ENCODE measurements at regions not wholly inside any gene's neighbourhood (a gene's known extent, or its start where the extent isn't known, plus 50 kb on each side); places are given as distances from the start of the nearest gene placed in this dataset.
"Not testable (repeated sequence)": the region's sequence is repeated elsewhere in the genome, so short reads cannot be mapped to it uniquely, and the experiment has no call there.

GRCh38 chr1:148324465-148324864, 158.6 kb downstream of the PPIAL4G start:
- H2BK12ac ChIP-seq (ENCODE audit: low read length in 2 of 2); H3K27ac ChIP-seq (ENCODE audit: low read length, poor library complexity, severe bottlenecking); DNase-seq; H3K18ac ChIP-seq (ENCODE audit: low read depth in 1 of 2, low read length in 2 of 2); H3K9me3 ChIP-seq (ENCODE audit: control insufficient read depth, low read length); H3K14ac ChIP-seq (ENCODE audit: low read length in 2 of 2); H3K4me1 ChIP-seq (ENCODE audit: control insufficient read depth, insufficient read depth, low read depth, low read length); H3K79me1 ChIP-seq (replicated peaks; ENCODE audit: low read length, poor library complexity, severe bottlenecking); H4K91ac ChIP-seq (ENCODE audit: low read length); H2BK5ac ChIP-seq (ENCODE audit: low read depth, low read length, poor library complexity, severe bottlenecking); H3K4me2 ChIP-seq (ENCODE audit: low read length, poor library complexity, severe bottlenecking); H3K4me3 ChIP-seq (ENCODE audit: insufficient read depth in 1 of 2, low read depth in 1 of 2, low read length in 2 of 2); H2BK15ac ChIP-seq (ENCODE audit: low read depth, poor library complexity, severe bottlenecking); H3K4ac ChIP-seq (ENCODE audit: low read depth in 1 of 2, low read length in 2 of 2); H2AK5ac ChIP-seq (ENCODE audit: low read length, severe bottlenecking); H3K9ac ChIP-seq (ENCODE audit: low read length); H4K8ac ChIP-seq (ENCODE audit: low read length); H2AFZ ChIP-seq (ENCODE audit: low read depth, low read length); H3K36me3 ChIP-seq (ENCODE audit: control insufficient read depth in 1 of 2, insufficient read depth in 2 of 2, low read depth in 1 of 2, low read length in 2 of 2); H2BK120ac ChIP-seq (ENCODE audit: low read depth, low read length); H3K23ac ChIP-seq (ENCODE audit: low read length in 2 of 2): not testable (repeated sequence)
- WGBS = 95% methylated on average over 5 of the region's 5 CpGs
- H3K27me3 ChIP-seq (ENCODE audit: control insufficient read depth in 1 of 2, insufficient read depth in 1 of 2, low read length in 2 of 2) = peaks cover 0 to 12% of the 10 kb centered on the region in 2 experiments

- H4K8ac ChIP-seq (ENCODE audit: low read length); DNase-seq; H2BK5ac ChIP-seq (ENCODE audit: low read depth, low read length, poor library complexity, severe bottlenecking); H2BK15ac ChIP-seq (ENCODE audit: low read depth, poor library complexity, severe bottlenecking); H3K14ac ChIP-seq (ENCODE audit: low read length in 2 of 2); H3K79me1 ChIP-seq (replicated peaks; ENCODE audit: low read length, poor library complexity, severe bottlenecking); H3K36me3 ChIP-seq (ENCODE audit: control insufficient read depth in 1 of 2, insufficient read depth in 2 of 2, low read depth in 1 of 2, low read length in 2 of 2); H3K4me2 ChIP-seq (ENCODE audit: low read length, poor library complexity, severe bottlenecking); H3K4me3 ChIP-seq (ENCODE audit: insufficient read depth in 1 of 2, low read depth in 1 of 2, low read length in 2 of 2); H2AFZ ChIP-seq (ENCODE audit: low read depth, low read length); H4K91ac ChIP-seq (ENCODE audit: low read length); H3K23ac ChIP-seq (ENCODE audit: low read length in 2 of 2); H3K27ac ChIP-seq (ENCODE audit: low read length, poor library complexity, severe bottlenecking); H2BK12ac ChIP-seq (ENCODE audit: low read length in 2 of 2); H3K9me3 ChIP-seq (ENCODE audit: control insufficient read depth, low read length); H2AK5ac ChIP-seq (ENCODE audit: low read length, severe bottlenecking); H3K4me1 ChIP-seq (ENCODE audit: control insufficient read depth, insufficient read depth, low read depth, low read length); H3K18ac ChIP-seq (ENCODE audit: low read depth in 1 of 2, low read length in 2 of 2); H3K9ac ChIP-seq (ENCODE audit: low read length); H2BK120ac ChIP-seq (ENCODE audit: low read depth, low read length); H3K4ac ChIP-seq (ENCODE audit: low read depth in 1 of 2, low read length in 2 of 2): not testable (repeated sequence)
- H3K27me3 ChIP-seq (ENCODE audit: control insufficient read depth in 1 of 2, insufficient read depth in 1 of 2, low read length in 2 of 2) = peaks cover 22 to 30% of the 10 kb centered on the region in 2 experiments
- 96% methylated on average over 2 of the region's 2 CpGs for WGBS
These were observed 163.0 kb downstream of the PPIAL4G start for GRCh38 chr1:148320079-148320478.

- Histone ChIP-seq H3K79me1 (replicated peaks; ENCODE audit: low read length, poor library complexity, severe bottlenecking) (no peaks in the 10 kb centered on the region), H2BK15ac (ENCODE audit: low read depth, poor library complexity, severe bottlenecking) (no peak overlapping the region), H2BK5ac (ENCODE audit: low read depth, low read length, poor library complexity, severe bottlenecking) (no peak overlapping the region), H2BK120ac (ENCODE audit: low read depth, low read length) (no peak overlapping the region), H3K36me3 (ENCODE audit: control insufficient read depth in 1 of 2, insufficient read depth in 2 of 2, low read depth in 1 of 2, low read length in 2 of 2) (no peaks in the 10 kb centered on the region), H3K27ac (ENCODE audit: low read length, poor library complexity, severe bottlenecking) (no peak overlapping the region), H3K18ac (ENCODE audit: low read depth in 1 of 2, low read length in 2 of 2) (no peak overlapping the region), H3K4me1 (ENCODE audit: control insufficient read depth, insufficient read depth, low read depth, low read length) (peaks cover 2% of the 10 kb centered on the region), H4K91ac (ENCODE audit: low read length) (no peak overlapping the region), H3K9ac (ENCODE audit: low read length) (peak overlapping the region; percentile 69), H2AK5ac (ENCODE audit: low read length, severe bottlenecking) (no peak overlapping the region), H3K14ac (ENCODE audit: low read length in 2 of 2) (no peak overlapping the region), H3K4me3 (ENCODE audit: insufficient read depth in 1 of 2, low read depth in 1 of 2, low read length in 2 of 2) (peak overlapping the region in 1 of 2 experiments; percentile 69), H3K4ac (ENCODE audit: low read depth in 1 of 2, low read length in 2 of 2) (no peak overlapping the region), H2AFZ (ENCODE audit: low read depth, low read length) (no peak overlapping the region), H2BK12ac (ENCODE audit: low read length in 2 of 2) (no peak overlapping the region), H3K4me2 (ENCODE audit: low read length, poor library complexity, severe bottlenecking) (no peak overlapping the region), H4K8ac (ENCODE audit: low read length) (no peak overlapping the region), H3K27me3 (ENCODE audit: control insufficient read depth in 1 of 2, insufficient read depth in 1 of 2, low read length in 2 of 2) (peaks cover 22 to 30% of the 10 kb centered on the region in 2 experiments), H3K23ac (ENCODE audit: low read length in 2 of 2) (no peak overlapping the region), H3K9me3 (ENCODE audit: control insufficient read depth, low read length) (no peaks in the 10 kb centered on the region)
- DNase-seq = no peak
- WGBS = 77% methylated on average over 4 of the region's 6 CpGs
These were observed 164.2 kb downstream of the PPIAL4G start for GRCh38 chr1:148318904-148319242.

DNA sequence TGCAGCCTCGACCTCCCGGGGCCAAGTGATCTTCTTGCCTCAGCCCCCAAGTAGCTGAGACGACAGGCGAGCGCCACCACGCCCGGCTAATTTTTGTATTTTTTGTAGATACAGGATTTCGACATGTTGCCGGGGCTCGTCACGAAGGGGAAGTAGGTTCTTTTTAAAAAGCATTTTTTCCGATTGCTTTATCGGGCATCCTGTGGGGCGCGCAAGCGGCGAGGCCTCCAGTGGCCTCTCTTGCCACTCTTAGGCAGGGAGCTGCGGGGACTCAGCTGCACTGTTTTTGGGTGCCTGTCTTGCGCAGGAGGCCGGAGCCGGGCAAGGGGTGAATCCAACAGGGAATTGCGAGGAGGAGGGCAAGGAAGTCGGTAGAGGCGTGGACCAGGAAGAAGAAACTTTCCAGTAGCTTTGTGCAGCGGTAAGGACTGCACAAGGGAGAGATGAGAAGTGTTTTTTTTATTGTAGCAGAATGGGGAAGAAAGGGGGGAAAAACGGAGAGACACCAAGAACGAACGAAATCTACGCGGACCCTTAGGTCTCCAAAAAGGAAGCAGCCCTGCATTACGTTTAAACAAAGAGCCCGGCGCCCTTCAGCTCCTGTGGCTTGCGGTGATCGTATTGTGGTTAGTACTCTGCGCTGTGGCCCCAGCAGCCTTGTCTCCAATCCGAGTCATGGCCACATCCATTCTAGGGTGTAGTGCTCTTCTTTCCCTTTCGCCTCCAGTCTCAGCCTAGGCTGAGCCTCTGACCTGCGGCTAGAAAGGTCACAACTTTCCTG, 164.8 kb downstream of the PPIAL4G start:
- H4K91ac ChIP-seq (ENCODE audit: low read length) = no peak overlapping the region
- peak overlapping the region in 1 of 2 experiments; percentile 69 for H3K4me3 ChIP-seq (ENCODE audit: insufficient read depth in 1 of 2, low read depth in 1 of 2, low read length in 2 of 2)
- no peak overlapping the region for H3K27ac ChIP-seq (ENCODE audit: low read length, poor library complexity, severe bottlenecking)
- no peak overlapping the region for H3K4ac ChIP-seq (ENCODE audit: low read depth in 1 of 2, low read length in 2 of 2)
- no peak overlapping the region for H2BK5ac ChIP-seq (ENCODE audit: low read depth, low read length, poor library complexity, severe bottlenecking)
- H4K8ac ChIP-seq (ENCODE audit: low read length) = peak overlapping the region; percentile 35
- H3K14ac ChIP-seq (ENCODE audit: low read length in 2 of 2) = no peak overlapping the region
- H3K9me3 ChIP-seq (ENCODE audit: control insufficient read depth, low read length) = no peaks in the 10 kb centered on the region
- H3K79me1 ChIP-seq (replicated peaks; ENCODE audit: low read length, poor library complexity, severe bottlenecking) = no peaks in the 10 kb centered on the region
- peaks cover 2% of the 10 kb centered on the region for H3K4me1 ChIP-seq (ENCODE audit: control insufficient read depth, insufficient read depth, low read depth, low read length)
- DNase-seq = no peak
- H3K36me3 ChIP-seq (ENCODE audit: control insufficient read depth in 1 of 2, insufficient read depth in 2 of 2, low read depth in 1 of 2, low read length in 2 of 2) = no peaks in the 10 kb centered on the region
- H3K27me3 ChIP-seq (ENCODE audit: control insufficient read depth in 1 of 2, insufficient read depth in 1 of 2, low read length in 2 of 2) = peaks cover 22 to 30% of the 10 kb centered on the region in 2 experiments
- no peak overlapping the region for H3K4me2 ChIP-seq (ENCODE audit: low read length, poor library complexity, severe bottlenecking)
- no peak overlapping the region for H2BK12ac ChIP-seq (ENCODE audit: low read length in 2 of 2)
- peak overlapping the region; percentile 36 for H2AFZ ChIP-seq (ENCODE audit: low read depth, low read length)
- no peak overlapping the region for H3K23ac ChIP-seq (ENCODE audit: low read length in 2 of 2)
- WGBS = 30% methylated on average over 39 of the region's 39 CpGs
- no peak overlapping the region for H3K18ac ChIP-seq (ENCODE audit: low read depth in 1 of 2, low read length in 2 of 2)
- no peak overlapping the region for H2BK15ac ChIP-seq (ENCODE audit: low read depth, poor library complexity, severe bottlenecking)
- no peak overlapping the region for H2AK5ac ChIP-seq (ENCODE audit: low read length, severe bottlenecking)
- H3K9ac ChIP-seq (ENCODE audit: low read length) = peak overlapping the region; percentile 69
- no peak overlapping the region for H2BK120ac ChIP-seq (ENCODE audit: low read depth, low read length)

All from mesenchymal stem cell (in vitro differentiated cells and primary cell).